ENCODE measurements at regions not wholly inside any gene's neighbourhood (a gene's known extent, or its start where the extent isn't known, plus 50 kb on each side); places are given as distances from the start of the nearest gene placed in this dataset.

GRCh38 chr18:33928231-33928630, 296.5 kb downstream of the NOL4 start:
- H3K4me3 ChIP-seq (ENCODE audit: low read depth, low read length): no peak overlapping the region
- no peak for TF ChIP-seq CTCF (IDR thresholded peaks at IDR 0.05; ENCODE audit: low read depth, low read length)
- DNase-seq (ENCODE audit: low read depth, low spot score): peak; percentile 91
- in situ Hi-C loops (cut with HindIII; ENCODE audit: low sequenced_read_pairs): no loop called here

- no peak overlapping the region for H3K4me3 ChIP-seq (ENCODE audit: low read depth, low read length)
- in situ Hi-C loops (cut with HindIII; ENCODE audit: low sequenced_read_pairs): no loop called here
- no peak for TF ChIP-seq CTCF (IDR thresholded peaks at IDR 0.05; ENCODE audit: low read depth, low read length)
- no peak for DNase-seq (ENCODE audit: low read depth, low spot score)
Measured at GRCh38 chr18:33924576-33924975, 300.1 kb downstream of the NOL4 start.

GRCh38 chr18:33923980-33924379, 300.7 kb downstream of the NOL4 start:
- H3K4me3 ChIP-seq (ENCODE audit: low read depth, low read length): no peak overlapping the region

GRCh38 chr18:33918571-33918970, 306.1 kb downstream of the NOL4 start:
- DNase-seq (ENCODE audit: low read depth, low spot score): no peak
- in situ Hi-C loops (cut with HindIII; ENCODE audit: low sequenced_read_pairs): no loop called here
- TF ChIP-seq CTCF (IDR thresholded peaks at IDR 0.05; ENCODE audit: low read depth, low read length): no peak
- no peak overlapping the region for H3K4me3 ChIP-seq (ENCODE audit: low read depth, low read length)

More at GRCh38 chr18:33923980-33924379, 300.7 kb downstream of the NOL4 start:
- no peak for DNase-seq (ENCODE audit: low read depth, low spot score)
- no peak for TF ChIP-seq CTCF (IDR thresholded peaks at IDR 0.05; ENCODE audit: low read depth, low read length)
- in situ Hi-C loops (cut with HindIII; ENCODE audit: low sequenced_read_pairs): no loop called here

- DNase-seq (ENCODE audit: low read depth, low spot score): no peak
- H3K4me3 ChIP-seq (ENCODE audit: low read depth, low read length): no peak overlapping the region
- in situ Hi-C loops (cut with HindIII; ENCODE audit: low sequenced_read_pairs): no loop called here
- peak; percentile 16 for TF ChIP-seq CTCF (IDR thresholded peaks at IDR 0.05; ENCODE audit: low read depth, low read length)
Measured at GRCh38 chr18:33916200-33916599, 308.5 kb downstream of the NOL4 start.

GRCh38 chr18:33914399-33914798, 310.3 kb downstream of the NOL4 start:
- in situ Hi-C loops (cut with HindIII; ENCODE audit: low sequenced_read_pairs): no loop called here
- no peak for TF ChIP-seq CTCF (IDR thresholded peaks at IDR 0.05; ENCODE audit: low read depth, low read length)
- no peak overlapping the region for H3K4me3 ChIP-seq (ENCODE audit: low read depth, low read length)
- peak; percentile 79 for DNase-seq (ENCODE audit: low read depth, low spot score)

- in situ Hi-C loops (cut with HindIII; ENCODE audit: low sequenced_read_pairs): no loop called here
- H3K4me3 ChIP-seq (ENCODE audit: low read depth, low read length): no peak overlapping the region
- DNase-seq (ENCODE audit: low read depth, low spot score): peak; percentile 81
- TF ChIP-seq CTCF (IDR thresholded peaks at IDR 0.05; ENCODE audit: low read depth, low read length): no peak
Measured at GRCh38 chr18:33906046-33906445, 318.7 kb downstream of the NOL4 start.
